Osteocyte (in vitro differentiated cells): ENCODE measurements at regions not wholly inside any gene's neighbourhood (a gene's known extent, or its start where the extent isn't known, plus 50 kb on each side); places are given as distances from the start of the nearest gene placed in this dataset.

ENCODE experiments used
- DNase-seq: peaks from one replicate; pipeline ENCODE4 v3.0.0; 2021; ENCODE audit warnings: mixed read lengths; ENCODE audit not compliant: unreplicated experiment; ENCODE audit errors: extremely low spot score
- H3K27ac Mint-ChIP-seq: one replicate; pipeline ENCODE4 v1.8.0; 2021; ENCODE audit warnings: mild to moderate bottlenecking, mixed read lengths; ENCODE audit not compliant: unreplicated experiment
- H3K27me3 Mint-ChIP-seq: one replicate; pipeline ENCODE4 v1.8.0; 2021; ENCODE audit warnings: mixed read lengths; ENCODE audit not compliant: unreplicated experiment
- H3K36me3 Mint-ChIP-seq: one replicate; pipeline ENCODE4 v1.8.0; 2021; ENCODE audit warnings: mixed read lengths; ENCODE audit not compliant: unreplicated experiment
- H3K4me1 Mint-ChIP-seq: one replicate; pipeline ENCODE4 v1.8.0; 2021; ENCODE audit warnings: mixed read lengths; ENCODE audit not compliant: unreplicated experiment
- H3K4me3 Mint-ChIP-seq: one replicate; pipeline ENCODE4 v1.8.0; 2021; ENCODE audit warnings: mild to moderate bottlenecking, moderate library complexity, mixed read lengths; ENCODE audit not compliant: unreplicated experiment
- H3K9me3 Mint-ChIP-seq: one replicate; pipeline ENCODE4 v1.8.0; 2021; ENCODE audit warnings: mixed read lengths; ENCODE audit not compliant: unreplicated experiment
- CTCF ChIP-seq: fragments of 200-600 bp; sonication (generic); IDR thresholded peaks from 2 replicates; pipeline ENCODE4 v1.5.0; 2021; ENCODE audit warnings: antibody characterized with exemption, mild to moderate bottlenecking, moderate library complexity

- H3K4me1 Mint-ChIP-seq, result peaks cover 14% of the 10 kb centered on the region
- H3K27ac Mint-ChIP-seq, result no peak overlapping the region
- H3K4me3 Mint-ChIP-seq, result no peak overlapping the region
- peaks cover 1% of the 10 kb centered on the region for H3K36me3 Mint-ChIP-seq
- no peak for DNase-seq
- no peaks in the 10 kb centered on the region for H3K27me3 Mint-ChIP-seq
- H3K9me3 Mint-ChIP-seq, result peaks cover 5% of the 10 kb centered on the region
- TF ChIP-seq CTCF, result no peak
These were observed 516.6 kb downstream of the PPARGC1A start for GRCh38 chr4:23373261-23373660.

- Mint-ChIP-seq H3K27ac (no peak overlapping the region), H3K9me3 (no peaks in the 10 kb centered on the region), H3K4me1 (peaks cover 11% of the 10 kb centered on the region), H3K4me3 (no peak overlapping the region), H3K27me3 (no peaks in the 10 kb centered on the region), H3K36me3 (no peaks in the 10 kb centered on the region)
- no peak for TF ChIP-seq CTCF
- no peak for DNase-seq
These were observed 518.3 kb downstream of the PPARGC1A start for GRCh38 chr4:23371533-23371932.

- H3K4me3 Mint-ChIP-seq, result no peak overlapping the region
- H3K36me3 Mint-ChIP-seq, result no peaks in the 10 kb centered on the region
- no peak overlapping the region for H3K27ac Mint-ChIP-seq
- H3K27me3 Mint-ChIP-seq, result no peaks in the 10 kb centered on the region
- TF ChIP-seq CTCF, result no peak
- no peaks in the 10 kb centered on the region for H3K9me3 Mint-ChIP-seq
- DNase-seq, result no peak
- H3K4me1 Mint-ChIP-seq, result peaks cover 11% of the 10 kb centered on the region
These were observed 520.5 kb downstream of the PPARGC1A start for GRCh38 chr4:23369331-23369730.

GRCh38 chr4:23368081-23368697, 521.7 kb downstream of the PPARGC1A start:
- Mint-ChIP-seq H3K4me3 (no peak overlapping the region), H3K27ac (no peak overlapping the region), H3K4me1 (peaks cover 7% of the 10 kb centered on the region), H3K27me3 (no peaks in the 10 kb centered on the region), H3K9me3 (no peaks in the 10 kb centered on the region), H3K36me3 (no peaks in the 10 kb centered on the region)
- peak; percentile 44 for TF ChIP-seq CTCF
- no peak for DNase-seq

GRCh38 chr4:23366557-23366906, 523.3 kb downstream of the PPARGC1A start:
- H3K9me3 Mint-ChIP-seq, result no peaks in the 10 kb centered on the region
- peaks cover 7% of the 10 kb centered on the region for H3K4me1 Mint-ChIP-seq
- H3K27ac Mint-ChIP-seq, result no peak overlapping the region
- H3K27me3 Mint-ChIP-seq, result no peaks in the 10 kb centered on the region
- no peak for TF ChIP-seq CTCF
- H3K36me3 Mint-ChIP-seq, result no peaks in the 10 kb centered on the region
- no peak overlapping the region for H3K4me3 Mint-ChIP-seq
- DNase-seq, result no peak
